Ovary (tissue), 3 donors: ENCODE measurements at regions not wholly inside any gene's neighbourhood (a gene's known extent, or its start where the extent isn't known, plus 50 kb on each side); places are given as distances from the start of the nearest gene placed in this dataset.

ENCODE experiments used
- CTCF ChIP-seq, 3 donors: fragments of 450-650 bp in 2 of 3; fragments of 200-600 bp in 1 of 3; IDR thresholded peaks; one replicate each; pipeline versions ENCODE4 v1.5.1 to v1.8.0; 2016 to 2022; ENCODE audit warnings: antibody characterized with exemption in 3 of 3, mild to moderate bottlenecking in 1 of 3
- EP300 ChIP-seq: sonication (generic); formaldehyde crosslinking; IDR thresholded peaks from one replicate; pipeline ENCODE4 v1.6.1; 2017; ENCODE audit warnings: antibody characterized with exemption
- donor health status: DM: no; HTN: no; CAD: no.

DNA sequence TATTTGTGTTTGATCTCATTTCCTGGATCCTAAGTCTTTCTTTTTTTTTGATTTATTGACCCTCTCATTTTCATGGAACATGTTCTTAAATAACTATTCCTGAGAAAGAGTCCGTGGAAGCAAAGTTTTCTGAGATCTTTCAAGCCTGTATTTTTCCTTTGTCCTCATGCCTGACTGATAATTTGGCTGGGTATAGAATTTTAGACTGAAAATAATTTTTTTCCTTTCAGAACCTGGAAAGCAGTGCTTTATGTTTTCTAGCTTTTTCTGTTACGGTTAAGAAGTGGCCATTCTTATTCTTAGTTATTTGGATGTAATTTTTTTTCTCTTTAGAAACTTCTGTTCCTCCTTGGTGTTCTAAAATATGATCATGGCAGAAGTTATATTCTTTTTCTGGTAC, 82.5 kb downstream of the SEMA4F start:
- TF ChIP-seq EP300, result no peak
- TF ChIP-seq CTCF (IDR thresholded peaks at IDR 0.05), result no peak
